HG02571 (cell line): ENCODE measurements at regions not wholly inside any gene's neighbourhood (a gene's known extent, or its start where the extent isn't known, plus 50 kb on each side); places are given as distances from the start of the nearest gene placed in this dataset.
"Not testable (repeated sequence)": the region's sequence is repeated elsewhere in the genome, so short reads cannot be mapped to it uniquely, and the experiment has no call there.

Experiments used
- ATAC-seq: cut with Tn5 transposase; IDR thresholded peaks from one replicate; pipeline ENCODE4 v1.9.1; 2021; ENCODE audit warnings: mild to moderate bottlenecking, moderate library complexity; ENCODE audit not compliant: unreplicated experiment

DNA sequence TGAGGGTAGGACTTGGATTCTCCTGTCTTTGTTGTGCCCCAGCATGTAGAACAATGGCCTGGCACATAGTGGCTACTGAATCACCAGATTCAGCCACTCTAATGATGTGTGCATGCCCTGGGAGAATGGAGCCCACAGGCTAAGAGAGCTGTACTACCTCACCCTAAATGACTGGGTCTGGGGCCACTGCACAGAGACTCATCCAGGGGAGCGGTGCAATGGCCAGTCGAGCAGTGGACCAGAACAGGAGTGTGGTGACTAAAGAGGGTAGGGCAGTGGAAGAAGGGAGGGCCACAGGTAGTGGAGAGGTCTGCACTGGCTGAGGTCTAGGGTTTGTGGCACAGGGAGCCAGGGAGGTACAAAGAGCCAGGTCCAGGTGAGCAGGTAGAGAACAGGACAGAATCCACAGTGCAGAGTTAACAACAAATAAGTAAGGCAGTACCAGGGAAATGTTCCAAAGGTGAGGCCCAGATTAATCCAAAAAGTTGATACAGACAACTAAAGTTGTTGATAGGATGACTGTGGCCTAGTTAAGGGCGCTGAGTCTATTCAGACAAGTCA lies 142.7 kb upstream of the ATP11B start:
- ATAC-seq = no peak

DNA sequence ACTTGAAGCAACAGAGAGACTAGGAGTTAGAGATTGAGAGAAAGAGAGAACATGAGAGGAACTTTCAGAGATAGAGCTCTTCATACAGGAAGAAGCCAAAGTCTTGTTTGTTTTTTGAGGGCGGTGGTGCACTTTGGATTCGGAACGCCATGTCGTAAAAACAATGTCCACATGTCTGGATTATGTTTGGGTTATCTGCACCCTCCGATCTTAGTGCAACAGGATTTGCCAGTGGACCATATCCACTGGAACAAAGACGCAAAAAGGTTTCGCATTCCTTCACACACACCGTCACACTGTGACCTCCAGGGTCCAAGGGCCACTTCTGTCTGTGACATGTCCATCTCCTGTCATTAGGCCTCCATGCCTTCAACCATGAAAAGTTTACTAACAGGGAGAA lies 141.8 kb upstream of the ATP11B start:
- no peak for ATAC-seq

DNA sequence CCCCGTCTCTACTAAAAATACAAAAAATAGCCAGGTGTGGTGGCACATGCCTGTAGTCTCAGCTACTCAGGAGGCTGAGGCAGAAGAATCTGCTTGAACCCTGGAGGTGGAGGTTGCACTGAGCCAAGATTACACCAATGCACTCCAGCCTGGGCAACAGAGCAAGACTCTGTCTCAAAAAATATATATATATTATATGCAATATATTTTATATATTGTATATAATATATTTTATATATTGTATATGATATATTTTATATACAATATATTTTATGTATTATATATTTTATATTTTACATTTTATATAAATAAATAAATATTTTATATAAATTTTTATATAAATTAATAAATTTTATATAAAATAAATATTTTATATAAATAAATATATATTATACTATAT lies 140.2 kb upstream of the ATP11B start:
- not testable (repeated sequence) for ATAC-seq

DNA sequence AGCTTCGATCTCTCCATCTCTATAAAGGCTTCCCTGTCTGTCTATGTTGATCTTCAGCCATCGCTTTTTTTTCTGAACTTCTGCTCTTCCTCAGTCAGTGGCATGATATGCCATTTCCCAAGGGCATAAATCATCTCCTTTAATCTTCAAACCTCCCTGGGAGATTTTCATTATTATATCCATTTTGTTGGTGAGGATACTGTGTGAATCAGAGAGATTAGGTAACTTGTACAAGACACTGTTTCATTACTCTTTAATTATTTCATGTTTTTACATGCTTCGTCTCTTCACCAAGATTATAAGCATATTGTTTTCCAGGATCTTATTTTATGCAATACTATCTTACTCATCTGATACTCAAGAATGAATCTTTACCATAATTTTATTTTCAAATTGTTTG lies 124.8 kb upstream of the ATP11B start:
- ATAC-seq = no peak

DNA sequence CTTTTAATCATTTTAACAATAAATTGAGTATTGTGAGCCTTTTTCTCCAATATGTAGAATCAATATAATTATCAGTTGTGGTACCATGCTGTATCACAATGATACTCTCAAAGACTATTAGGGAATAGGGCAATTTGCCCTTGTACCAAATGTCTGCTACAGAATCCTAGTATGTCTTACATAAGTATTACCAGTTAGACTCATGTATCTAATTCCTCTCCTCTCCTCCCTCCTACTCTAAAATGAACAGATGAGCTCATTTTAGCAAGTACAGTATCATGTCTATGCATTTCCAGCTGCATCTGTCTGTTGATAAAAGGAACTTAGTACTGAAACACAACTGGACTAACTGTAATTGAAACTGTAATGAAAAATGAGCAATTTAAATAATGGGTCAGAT lies 124.3 kb upstream of the ATP11B start:
- no peak for ATAC-seq

DNA sequence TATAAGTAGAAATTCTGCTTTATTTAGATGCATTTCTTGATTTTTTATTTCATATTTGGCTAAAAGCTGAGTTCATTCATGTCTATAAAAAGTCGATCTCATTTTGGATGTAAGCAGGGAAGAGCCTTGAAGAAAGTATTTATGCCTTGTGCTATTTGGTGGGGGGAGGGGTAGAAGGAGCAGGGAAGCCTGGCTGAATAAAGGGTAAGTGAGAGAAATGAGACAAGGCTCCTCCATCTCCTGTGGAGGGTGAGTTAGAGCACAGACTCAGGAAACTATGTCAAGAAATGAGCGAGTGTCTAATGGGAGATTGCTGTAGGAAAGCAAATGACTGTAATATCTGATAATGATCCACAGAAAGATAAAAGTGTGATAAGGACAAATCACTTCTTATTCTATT lies 121.8 kb upstream of the ATP11B start:
- no peak for ATAC-seq

DNA sequence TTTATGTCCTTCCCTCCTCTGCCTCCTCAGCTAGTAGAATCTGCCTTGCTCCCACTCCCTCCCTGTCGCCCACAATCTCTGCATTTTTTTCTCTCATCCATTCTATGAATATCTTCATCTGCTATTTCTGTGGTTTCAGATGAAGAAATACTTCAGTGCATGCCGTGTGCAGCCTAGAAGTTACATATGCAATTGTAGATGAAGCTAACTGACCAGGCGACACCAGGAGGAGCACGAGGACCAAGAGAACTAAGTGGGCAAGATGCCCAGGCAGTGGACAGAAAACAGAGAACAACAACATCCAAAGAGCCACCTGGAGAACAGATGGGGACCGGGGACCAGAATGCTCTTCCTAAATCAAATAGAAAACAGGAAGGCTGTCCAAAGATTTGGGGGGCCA lies 121.4 kb upstream of the ATP11B start:
- no peak for ATAC-seq

DNA sequence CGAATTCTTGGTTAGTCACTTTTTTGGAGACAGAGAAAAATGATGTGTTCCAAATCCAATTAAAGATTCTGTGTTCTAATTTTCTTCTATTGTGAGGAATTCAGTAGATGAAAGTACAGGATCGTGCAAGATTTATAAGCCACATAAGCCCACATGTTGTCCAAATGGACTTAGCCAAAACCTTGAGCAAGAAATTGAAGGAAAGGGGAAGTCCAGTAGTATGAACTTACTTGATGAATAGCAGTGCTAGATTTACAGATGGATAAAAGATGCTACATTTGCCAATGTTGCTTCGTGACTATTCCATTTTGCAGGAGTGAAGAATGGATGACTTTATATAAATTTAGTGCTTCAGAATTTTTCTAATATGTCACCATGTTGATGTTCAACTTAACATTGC lies 120.0 kb upstream of the ATP11B start:
- no peak for ATAC-seq

DNA sequence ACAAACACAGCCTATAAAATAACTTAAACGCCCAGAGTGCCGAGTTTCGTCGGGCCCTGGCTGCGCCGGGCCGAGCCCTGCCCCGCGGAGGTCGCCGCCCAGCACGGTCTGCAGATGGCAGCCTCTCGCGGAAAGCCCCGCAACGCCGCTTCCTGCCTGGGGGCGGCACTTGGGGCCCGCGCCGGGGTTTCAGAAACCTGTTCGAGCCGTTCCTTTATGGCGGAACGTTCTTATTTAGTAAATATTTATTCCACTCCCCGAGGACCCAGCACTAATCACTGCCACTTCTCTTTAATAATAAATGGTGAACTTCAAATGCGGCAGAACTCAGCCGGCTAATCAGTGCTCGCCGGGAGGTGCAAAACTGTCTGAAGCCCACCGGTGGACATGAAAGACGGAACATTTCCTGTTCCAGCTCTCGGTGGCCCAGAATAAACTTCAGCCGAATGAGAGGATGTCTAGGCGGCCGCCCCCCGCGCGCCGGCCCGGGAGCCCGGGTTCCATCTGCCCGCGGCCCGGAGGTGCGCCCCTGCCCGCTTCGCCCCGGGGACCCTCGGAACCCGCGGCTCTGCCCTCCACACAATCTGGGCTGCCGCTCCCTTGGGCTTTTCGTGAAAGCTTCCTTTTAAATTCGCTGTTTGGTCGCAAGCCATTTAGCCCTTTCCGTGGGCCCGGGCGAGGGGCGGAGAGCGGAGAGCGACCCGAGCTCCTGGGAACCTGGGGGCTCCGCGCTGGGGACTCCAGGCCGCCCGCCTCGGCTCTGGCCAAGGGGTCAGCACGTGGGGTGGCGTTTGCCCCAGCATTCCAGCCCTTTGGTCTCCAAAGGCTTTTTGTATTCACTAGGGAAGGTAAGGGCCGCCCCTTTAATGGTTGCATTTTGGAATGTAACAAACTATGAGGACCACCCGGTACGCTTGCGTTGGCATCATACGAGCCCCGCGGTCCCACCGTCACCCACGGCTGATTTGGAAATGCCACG lies 110.8 kb upstream of the ATP11B start:
- ATAC-seq = peak; percentile 93

DNA sequence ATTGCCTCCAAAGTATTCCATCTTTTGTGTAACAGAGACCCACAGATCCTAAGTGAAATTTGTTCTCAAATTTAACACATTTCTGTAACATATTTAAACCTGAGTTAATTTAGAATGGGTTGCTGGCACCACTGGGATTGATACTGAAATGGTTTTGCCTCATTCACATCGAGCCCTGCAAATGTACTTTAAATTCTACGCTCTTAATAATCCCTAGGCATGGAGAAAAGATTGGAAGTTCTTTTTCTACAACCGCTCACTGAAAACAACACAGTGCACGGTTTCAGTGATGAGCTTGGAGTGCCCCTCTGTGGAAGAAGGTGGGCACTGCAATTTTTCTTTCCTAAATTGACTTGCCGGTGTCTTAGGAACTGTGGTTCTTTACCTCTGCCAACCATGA lies 109.9 kb upstream of the ATP11B start:
- peak; percentile 57 for ATAC-seq

DNA sequence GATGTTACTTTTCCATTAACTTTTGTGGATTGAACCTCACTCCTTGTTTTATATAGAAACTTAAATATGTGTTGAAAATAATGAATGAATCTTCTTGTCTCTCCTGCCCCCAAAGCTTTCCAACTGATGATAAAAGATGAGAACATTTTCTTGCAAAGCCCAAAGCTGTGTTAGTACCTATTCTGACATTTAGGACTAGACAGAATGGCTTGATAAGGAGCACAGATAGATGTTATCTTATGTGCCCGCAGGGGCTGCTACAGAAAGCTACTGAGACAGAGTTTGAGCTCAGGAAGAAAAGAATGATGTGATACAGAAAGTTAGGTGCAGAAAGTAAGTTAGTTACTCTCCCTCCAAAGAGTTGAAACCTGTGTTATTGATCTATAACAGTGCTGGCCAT lies 109.4 kb upstream of the ATP11B start:
- ATAC-seq = no peak

DNA sequence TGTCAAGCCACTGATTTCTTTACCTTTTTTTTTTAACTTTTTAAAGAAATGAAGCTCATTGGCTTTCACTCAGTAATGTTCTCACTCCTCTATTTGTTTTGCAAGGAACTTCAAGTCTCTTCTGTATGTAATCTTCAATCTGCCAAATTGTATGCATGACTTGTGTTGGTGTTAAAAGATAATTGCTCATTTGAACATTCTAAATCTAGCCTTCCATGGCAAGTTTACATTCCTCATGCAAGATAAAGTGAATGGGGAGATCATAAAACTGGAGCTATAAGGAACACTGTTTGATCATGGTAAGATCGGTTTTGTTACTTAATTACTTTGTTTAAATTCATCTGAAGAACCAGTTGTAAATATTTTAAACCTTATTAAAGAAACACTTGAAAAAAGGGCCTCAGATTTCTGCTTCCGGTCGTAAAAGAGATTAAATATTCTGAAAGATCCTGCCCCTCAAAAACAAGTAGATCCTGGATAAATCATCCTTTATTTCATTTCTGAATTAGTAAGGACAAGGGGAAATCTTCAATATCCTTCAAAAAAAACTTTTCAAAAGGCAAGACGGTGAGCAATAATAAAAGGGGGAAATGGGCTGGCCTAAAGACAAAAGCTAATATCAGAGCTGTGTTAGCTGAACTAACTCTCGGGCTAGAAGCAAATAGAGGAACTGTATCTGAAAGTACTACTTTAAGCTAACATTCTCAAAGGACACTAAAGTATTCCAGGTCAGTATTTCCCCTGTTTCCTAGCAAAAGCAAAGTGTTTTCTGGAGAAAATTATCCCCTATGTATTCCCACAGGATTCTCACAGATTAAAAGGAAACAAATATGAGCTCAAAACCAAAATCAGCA lies 107.0 kb upstream of the ATP11B start:
- no peak for ATAC-seq

DNA sequence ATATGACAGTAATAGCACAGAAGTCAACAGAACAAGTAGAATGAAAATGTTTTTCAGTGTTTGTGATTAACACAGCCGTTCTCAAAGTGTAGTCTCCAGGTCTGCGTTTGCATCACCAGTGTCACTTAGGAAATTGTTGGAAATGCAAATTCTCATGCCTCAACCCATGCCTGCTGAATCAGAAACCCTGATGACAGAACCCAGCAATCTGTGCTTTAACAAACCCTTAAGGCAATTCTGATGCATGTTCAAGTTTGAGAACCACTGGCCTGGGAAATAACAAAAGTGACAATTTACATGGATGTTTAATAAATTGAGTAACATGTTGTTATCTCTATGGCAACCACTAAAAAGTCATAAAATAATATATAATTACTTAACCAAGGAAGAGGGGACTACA lies 103.1 kb upstream of the ATP11B start:
- no peak for ATAC-seq

DNA sequence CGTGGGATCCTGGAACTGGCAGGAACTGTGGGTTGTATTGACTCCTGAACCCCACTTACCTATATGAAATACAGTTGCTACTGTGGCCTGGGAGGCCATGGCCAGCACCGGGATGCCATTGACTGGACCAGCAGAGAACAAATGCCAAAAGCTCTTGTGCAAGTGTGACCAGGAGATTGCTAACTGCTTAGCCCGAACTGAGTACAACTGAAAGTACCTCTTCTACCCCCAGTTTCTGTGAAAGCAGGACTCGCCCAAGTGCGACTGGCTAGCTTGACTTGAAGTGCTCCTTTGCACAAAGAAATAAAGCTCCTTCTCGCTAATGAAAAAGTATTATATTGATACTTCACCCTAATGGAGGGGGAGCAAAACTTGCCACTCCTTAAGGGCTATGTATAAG lies 101.3 kb upstream of the ATP11B start:
- peak; percentile 56 for ATAC-seq

DNA sequence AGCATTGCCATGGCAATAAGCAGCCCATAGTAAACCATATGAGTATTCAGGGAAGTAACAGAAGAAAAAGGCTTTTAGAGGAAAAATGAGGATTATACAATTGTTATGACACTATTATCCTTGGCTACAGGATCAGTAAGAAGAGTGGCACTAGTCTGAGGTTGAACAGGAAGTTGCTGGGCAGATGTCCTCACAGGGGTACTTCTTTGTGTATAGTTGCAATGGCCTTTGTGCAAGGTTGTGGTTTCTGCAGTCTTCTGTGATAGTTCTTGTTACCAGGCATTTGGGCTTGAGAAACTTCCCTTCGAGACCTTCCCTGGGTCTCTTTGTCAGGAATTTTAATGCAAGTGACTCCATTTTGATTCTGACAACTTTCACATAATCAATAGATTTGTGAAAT lies 100.6 kb upstream of the ATP11B start:
- no peak for ATAC-seq

DNA sequence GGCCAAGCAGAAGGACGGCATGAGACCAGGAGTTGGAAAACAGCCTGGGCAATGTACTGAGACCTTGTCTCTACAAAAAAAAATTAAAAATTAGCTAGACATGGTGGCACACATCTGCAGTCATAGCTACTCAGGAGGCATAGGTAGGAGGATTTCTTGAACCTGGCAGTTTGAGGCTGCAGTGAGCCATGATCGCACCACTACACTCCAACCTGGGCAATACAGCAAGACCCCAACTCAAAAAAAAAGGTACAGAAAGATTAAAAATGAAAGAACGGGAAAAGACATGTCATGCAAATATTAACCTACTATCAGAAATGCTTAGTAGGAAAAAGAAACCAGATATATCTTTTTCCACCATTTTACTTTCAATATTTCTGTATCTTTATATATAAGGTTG lies 99.6 kb upstream of the ATP11B start:
- no peak for ATAC-seq

DNA sequence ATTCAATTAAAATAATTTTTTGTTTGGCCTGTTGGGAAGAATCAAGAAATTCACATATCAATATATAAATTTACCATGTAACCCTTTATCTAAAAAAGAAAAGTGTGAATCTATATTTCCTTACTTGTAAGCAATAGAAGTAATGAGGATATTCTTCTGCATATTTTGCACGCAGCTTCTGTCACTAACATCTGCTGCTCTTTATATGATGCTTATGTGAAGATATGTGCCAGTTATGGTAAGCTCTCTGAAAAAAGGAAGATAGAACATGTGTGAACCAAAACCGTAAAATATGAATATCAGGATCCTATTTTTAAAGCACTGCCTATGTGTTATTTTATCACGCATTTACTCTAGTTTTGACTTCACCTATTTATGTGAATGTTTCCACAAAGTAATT lies 96.4 kb upstream of the ATP11B start:
- ATAC-seq = no peak

DNA sequence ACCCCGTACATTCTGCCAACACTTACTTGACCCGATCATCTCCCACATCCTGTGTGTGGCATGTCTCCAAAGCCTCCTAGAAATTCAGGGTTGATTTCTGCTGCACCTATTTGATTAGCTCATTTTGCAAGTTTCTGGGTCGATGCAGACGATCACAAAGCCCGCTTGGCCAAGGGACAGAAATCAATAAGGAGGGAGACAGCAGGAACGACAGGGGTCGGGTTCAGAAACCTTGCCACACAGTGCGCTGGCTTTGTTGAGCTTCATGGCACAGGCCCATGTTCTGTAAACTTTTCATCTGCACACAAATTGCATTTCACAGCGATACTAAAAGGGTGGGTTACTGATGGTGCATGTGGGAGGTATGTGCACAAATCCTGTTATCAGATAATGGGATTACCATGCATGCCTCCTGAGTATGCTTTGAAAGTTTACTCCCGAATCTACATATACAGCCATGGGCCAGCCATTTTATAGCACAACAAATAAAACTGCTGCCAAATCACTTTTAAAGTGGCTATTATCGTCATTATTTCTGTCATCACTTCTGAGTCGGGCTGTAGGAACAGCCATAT lies 95.9 kb upstream of the ATP11B start:
- ATAC-seq = no peak

DNA sequence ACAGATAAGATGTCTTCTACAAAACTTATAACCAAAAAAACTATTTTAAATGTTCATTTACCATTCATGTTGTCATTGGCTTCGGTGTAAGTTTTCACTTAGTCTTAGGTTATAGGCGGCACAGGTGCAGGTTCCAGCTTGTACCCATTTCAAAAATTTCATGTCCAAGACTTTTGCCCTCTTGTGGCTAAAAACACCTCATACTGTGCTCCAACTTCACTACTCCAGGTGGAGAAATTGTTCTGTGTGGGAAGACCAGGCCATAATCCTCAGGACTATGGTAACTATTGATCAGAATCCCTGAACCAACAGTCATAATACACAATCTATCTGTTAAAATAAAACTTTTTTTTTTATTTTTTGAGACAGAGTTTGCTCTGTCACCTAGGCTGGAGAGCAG lies 95.2 kb upstream of the ATP11B start:
- ATAC-seq = no peak

DNA sequence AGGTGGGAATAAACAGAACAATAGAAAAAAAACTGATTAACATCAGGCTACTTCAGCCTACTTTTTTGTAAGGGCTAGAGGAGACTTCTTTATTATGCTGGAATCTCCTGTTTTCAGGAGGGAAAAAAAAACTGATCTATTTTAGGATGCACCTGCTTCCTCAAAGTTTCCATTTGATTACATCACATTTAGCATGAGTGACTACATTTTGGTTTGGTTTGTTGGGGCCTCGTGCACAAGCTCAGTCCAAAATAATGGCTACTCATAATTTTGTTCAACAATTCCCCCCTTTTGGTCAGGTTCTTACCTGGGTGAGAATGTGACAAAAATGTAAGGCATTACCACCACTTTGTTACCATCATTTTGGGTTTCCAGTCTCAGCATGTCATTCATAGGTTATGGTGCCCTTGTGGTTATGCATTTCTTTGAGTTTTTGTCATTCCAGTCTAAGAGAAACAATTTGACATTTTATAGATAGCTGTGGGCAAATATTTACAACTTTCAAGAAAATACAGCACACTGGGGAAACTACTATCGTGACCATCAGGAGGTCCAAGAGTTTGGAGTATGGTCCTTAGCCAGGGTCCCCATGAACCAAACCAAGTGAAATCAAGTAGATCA lies 93.6 kb upstream of the ATP11B start:
- ATAC-seq = no peak

DNA sequence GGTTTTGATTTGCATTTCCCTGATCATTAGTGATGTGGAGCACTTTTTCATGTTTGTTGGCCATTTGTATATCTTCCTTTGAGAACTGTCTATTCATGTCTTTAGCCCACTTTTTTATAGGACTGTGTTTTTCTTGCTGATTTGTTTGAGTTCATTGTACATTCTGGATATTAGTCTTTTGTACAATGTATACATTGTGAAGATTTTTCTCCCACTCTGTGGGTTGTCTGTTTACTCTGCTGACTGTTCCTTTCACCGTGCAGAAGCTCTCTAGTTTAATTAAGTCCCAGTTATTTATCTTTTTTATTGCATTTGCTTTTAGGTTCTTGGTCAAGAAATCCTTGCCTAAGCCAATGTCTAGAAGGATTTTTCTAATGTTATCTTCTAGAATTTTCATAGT lies 91.1 kb upstream of the ATP11B start:
- no peak for ATAC-seq
